HG03064 (cell line): ENCODE measurements at regions not wholly inside any gene's neighbourhood (a gene's known extent, or its start where the extent isn't known, plus 50 kb on each side); places are given as distances from the start of the nearest gene placed in this dataset.
"Not testable (repeated sequence)": the region's sequence is repeated elsewhere in the genome, so short reads cannot be mapped to it uniquely, and the experiment has no call there.

ENCODE experiments used
- ATAC-seq: cut with Tn5 transposase; IDR thresholded peaks from one replicate; pipeline ENCODE4 v1.9.1; 2021; ENCODE audit warnings: low read depth; ENCODE audit not compliant: unreplicated experiment

DNA sequence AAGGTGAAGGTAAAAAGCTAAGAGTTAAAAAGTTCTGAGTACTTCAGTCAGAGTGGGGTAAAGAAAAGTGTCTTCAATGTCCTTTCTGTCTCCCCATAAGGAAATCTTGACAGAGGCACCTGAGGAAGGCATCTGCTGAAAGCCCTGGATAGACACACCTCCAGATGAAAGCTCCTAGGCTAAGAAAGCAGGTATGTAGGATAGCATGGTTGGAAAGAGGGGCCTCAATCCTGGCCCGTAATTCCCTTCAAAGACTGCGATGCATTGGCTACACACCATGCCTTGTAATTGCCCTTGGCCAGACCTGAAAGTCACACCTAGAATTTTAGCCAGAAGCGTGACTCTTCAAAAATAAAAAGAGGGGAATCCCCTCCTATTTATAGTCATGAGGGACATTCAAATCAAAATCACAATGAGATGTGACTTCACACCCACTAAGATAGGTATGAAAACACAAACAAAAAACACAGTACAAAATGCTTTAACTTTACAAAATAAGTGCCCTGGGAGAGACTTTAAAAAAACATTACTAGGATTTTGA lies 809.7 kb downstream of the IPMK start:
- no peak for ATAC-seq

DNA sequence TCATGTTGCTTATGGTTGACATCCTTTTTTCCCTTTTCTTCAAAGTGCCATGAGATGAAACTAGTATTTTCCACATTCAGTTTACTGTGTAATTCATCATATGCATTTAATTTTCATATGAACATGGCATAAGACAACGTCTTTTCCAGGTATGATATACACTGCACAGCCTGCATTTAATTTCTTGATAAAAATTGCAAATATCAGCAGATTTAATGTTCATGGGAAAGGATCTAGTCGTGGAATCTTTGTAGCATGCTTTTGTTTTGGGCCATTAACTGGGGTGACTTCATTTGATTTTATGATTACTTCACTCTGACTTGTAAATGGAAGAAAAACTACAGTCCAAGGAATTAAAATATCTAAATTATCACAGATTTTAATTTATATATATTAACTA lies 837.3 kb downstream of the IPMK start:
- no peak for ATAC-seq

DNA sequence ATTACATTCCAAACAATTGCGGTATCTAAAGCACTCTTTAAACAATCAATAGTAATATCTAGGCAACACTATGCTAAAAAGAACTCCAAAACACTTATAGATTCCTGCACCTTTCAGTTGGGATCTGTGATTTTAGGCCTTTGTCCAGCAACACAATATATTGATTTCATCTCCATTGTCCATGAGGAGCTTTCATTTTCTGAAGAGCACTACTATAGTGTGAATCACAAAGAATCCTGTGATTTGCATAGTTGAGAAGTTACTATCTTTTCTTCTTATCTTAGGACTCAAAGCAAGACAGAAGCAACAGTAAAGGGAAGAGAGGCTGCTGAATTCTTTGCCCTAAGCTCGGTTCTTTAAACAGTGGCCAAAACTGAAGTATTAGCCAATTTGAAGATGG lies 846.8 kb downstream of the IPMK start:
- ATAC-seq = no peak

DNA sequence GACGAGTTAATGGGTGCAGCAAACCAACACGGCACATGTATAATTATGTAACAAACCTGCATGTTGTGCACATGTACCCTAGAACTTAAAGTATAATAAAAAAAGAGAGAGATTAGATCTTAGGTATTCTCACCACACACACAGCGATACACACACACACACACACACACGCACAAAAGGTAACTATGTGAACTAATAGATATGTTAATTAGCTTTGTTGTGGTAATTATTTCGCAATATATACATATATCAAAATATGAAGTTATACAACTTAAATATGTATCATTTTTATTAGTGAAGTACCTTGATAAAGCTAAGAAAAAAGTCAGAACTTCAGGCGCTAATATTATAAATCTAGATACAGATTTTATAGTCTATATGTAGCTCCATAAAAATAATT lies 849.2 kb downstream of the IPMK start:
- ATAC-seq = no peak

DNA sequence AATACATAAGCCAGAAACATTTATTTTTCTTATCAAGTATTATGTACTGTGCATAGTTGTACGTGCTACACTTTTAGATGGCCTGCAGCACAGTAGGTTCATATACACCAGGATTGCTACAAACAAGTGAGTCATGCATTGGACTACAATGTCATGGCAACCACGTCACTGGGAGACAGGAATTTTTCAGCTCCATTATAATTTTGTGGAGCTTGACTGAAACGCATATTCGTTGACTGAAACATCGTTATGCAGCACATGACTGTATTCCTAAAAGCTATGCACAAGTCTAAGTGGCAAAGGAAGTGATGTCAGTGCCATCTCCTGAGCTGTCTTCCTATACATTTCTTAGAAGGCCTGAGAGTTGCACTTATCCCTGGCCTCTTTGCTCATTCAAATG lies 871.8 kb downstream of the IPMK start:
- ATAC-seq = no peak

DNA sequence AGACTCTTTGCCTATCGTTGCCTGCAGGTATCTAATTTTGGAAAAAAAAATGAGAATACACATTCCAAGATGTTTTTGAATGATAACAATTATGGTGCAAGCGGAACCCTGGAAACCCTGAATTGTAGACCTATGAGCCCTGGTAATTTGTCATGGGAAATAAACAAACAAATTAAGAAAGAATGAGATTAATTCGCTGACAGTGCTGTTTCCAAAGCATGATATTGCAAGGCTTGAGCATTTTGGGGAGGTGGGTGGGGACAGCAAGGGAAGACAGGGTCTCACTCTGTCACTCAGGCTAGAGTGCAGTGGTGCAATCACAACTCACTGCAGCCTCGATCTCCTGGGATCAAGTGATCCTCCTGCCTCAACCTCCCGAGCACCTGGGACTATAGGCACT lies 900.3 kb downstream of the IPMK start:
- ATAC-seq = no peak

- no peak for ATAC-seq
These were observed 904.9 kb downstream of the IPMK start for GRCh38 chr10:57362811-57363210.

- no peak for ATAC-seq
These were observed 914.2 kb downstream of the IPMK start for GRCh38 chr10:57353403-57354003.

DNA sequence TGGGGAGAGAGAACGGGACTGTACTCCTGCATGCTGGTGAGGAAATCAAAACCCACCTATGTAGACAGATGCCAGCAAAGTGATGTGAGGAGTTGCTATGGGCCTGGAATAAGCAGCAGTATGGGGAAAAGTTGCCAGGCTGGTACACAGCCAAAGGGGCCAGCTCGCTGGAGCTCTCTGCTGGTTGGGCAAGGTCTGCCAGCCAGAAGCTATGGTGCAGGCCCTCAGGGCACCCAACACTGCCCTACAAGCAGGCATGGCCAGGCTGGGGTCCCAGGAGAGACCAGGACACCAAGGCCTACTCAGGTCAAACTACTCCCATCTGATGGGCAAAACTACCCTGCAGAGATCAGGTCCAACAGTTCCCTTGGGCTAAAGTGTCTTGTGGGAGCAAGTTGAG lies 916.6 kb downstream of the IPMK start:
- ATAC-seq = no peak

GRCh38 chr10:57341294-57341693 lies 926.4 kb downstream of the IPMK start:
- ATAC-seq = no peak

GRCh38 chr10:57338823-57339558 lies 928.7 kb downstream of the IPMK start:
- ATAC-seq = peak; percentile 73

- no peak for ATAC-seq
These were observed 930.8 kb downstream of the IPMK start for GRCh38 chr10:57336865-57337264.

GRCh38 chr10:57336341-57336740 lies 931.4 kb downstream of the IPMK start:
- ATAC-seq = no peak

DNA sequence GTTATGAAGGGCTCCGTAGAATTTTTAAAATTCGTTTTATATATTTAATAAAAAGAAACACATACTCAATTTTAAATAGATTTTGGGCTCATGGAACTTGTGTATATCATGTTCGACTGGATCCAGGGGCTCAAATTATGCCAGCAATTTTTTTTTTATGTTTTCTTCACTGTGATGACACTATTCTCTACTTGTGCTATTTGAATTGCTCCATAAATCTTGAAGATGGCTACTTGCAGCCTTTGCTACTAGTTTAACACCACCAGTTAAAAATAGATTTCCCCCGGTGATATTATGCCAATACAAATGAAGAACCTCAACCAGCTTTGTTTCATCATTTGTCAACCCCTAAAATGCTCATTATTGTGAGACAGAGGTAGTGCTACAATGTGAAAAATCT lies 933.2 kb downstream of the IPMK start:
- ATAC-seq = no peak

GRCh38 chr10:57333880-57334279 lies 933.8 kb downstream of the IPMK start:
- no peak for ATAC-seq

- not testable (repeated sequence) for ATAC-seq
These were observed 946.3 kb downstream of the IPMK start for GRCh38 chr10:57321400-57321854.

DNA sequence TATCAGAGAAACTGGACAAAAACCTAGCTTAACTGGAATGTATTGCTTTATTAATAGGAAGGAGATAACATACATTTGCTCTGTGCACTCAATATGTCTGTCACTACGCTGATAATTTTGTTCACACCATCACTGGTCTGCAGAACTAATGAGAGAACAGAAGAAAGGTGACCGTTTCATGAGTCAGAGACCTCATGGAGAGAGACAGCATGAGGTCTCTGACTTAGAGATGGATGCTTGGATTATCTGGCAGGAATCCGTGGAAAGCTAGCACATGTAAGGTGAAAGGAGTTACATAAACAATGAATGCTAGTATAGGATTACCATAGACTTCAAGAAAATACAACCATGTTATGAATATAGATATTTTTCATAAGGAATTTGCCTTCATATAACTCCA lies 947.3 kb downstream of the IPMK start:
- ATAC-seq = no peak

DNA sequence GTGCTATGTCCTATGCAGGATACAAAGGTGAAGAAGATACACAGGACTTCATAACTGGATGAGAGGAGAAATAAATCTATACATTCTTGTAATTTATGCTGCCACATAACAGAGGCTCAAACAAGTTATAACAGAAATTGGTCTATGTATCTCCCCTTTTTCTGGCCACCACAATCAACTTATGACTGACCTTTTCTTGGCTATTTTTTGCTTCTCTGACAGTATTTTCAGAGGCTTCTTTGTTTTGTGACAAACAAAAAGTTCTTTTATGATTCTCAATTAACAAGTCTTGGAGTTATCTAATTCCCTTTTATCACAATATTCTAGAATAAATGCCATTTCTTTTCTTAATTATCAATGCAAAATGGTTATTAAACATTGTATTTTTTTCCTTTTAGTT lies 953.0 kb upstream of the ZWINT start:
- no peak for ATAC-seq

GRCh38 chr10:57303566-57303965 lies 942.5 kb upstream of the ZWINT start:
- no peak for ATAC-seq

DNA sequence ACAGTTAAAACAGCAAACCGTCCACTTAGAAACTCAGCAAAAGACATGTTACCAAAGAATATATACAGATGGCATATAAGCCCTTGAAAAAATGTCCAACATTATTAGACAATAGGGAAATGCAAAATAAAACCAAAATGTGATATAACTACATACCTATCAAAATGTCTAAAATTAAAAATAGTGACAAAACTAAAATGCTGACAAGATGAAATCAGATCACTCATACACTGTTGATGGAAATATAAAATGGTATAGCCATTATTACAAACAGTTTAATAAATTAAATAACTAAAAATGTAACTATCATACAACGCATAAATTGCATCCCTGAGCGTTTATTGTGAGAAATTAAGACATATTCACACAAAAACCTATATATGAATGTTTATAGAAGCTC lies 939.7 kb upstream of the ZWINT start:
- ATAC-seq = no peak

- ATAC-seq = no peak
These were observed 933.6 kb upstream of the ZWINT start for GRCh38 chr10:57294698-57295097.

DNA sequence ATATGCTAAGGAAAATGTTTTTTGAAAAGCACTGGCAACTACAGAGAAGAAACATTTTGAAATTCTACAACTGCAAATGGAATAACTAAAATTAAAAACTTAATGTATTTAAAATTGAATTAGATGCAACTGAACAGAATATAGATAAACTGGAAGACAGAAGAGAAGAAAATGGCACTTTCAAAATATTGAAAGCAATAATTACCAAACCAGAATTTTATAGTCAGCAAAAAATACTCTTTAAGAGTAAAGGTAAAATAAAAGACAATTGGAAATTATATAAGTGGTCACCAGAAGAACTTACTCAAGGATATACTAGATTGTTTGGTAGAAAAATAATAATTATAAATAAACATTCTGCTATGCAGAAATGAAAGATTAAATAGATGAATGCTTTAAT lies 927.7 kb upstream of the ZWINT start:
- ATAC-seq = no peak
